ENCODE measurements at regions not wholly inside any gene's neighbourhood (a gene's known extent, or its start where the extent isn't known, plus 50 kb on each side); places are given as distances from the start of the nearest gene placed in this dataset.
"Not testable (repeated sequence)": the region's sequence is repeated elsewhere in the genome, so short reads cannot be mapped to it uniquely, and the experiment has no call there.

GRCh38 chr12:25311506-25311905, 60.8 kb upstream of the KRAS start:
- H3K4me3 Mint-ChIP-seq (ENCODE audit: unreplicated experiment) = no peak overlapping the region
- no peak for DNase-seq (ENCODE audit: low spot score)
- H3K27ac Mint-ChIP-seq (ENCODE audit: unreplicated experiment) = no peak overlapping the region
- H3K9me3 Mint-ChIP-seq (ENCODE audit: unreplicated experiment) = no peaks in the 10 kb centered on the region
- no peak for TF ChIP-seq CTCF (IDR thresholded peaks at IDR 0.05; ENCODE audit: unreplicated experiment)
- H3K36me3 Mint-ChIP-seq (ENCODE audit: low read depth, unreplicated experiment) = no peaks in the 10 kb centered on the region
- H3K4me1 Mint-ChIP-seq (ENCODE audit: unreplicated experiment) = no peaks in the 10 kb centered on the region
- no peaks in the 10 kb centered on the region for H3K27me3 Mint-ChIP-seq (ENCODE audit: unreplicated experiment)

- H3K36me3 Mint-ChIP-seq (ENCODE audit: low read depth, unreplicated experiment); H3K27me3 Mint-ChIP-seq (ENCODE audit: unreplicated experiment); H3K4me3 Mint-ChIP-seq (ENCODE audit: unreplicated experiment); H3K4me1 Mint-ChIP-seq (ENCODE audit: unreplicated experiment); H3K9me3 Mint-ChIP-seq (ENCODE audit: unreplicated experiment); H3K27ac Mint-ChIP-seq (ENCODE audit: unreplicated experiment); DNase-seq (ENCODE audit: low spot score): not testable (repeated sequence)
Measured at GRCh38 chr12:25310071-25310470, 59.3 kb upstream of the KRAS start.

- H3K4me3 Mint-ChIP-seq (ENCODE audit: unreplicated experiment) = no peak overlapping the region
- DNase-seq (ENCODE audit: low spot score) = no peak
- no peak for TF ChIP-seq CTCF (IDR thresholded peaks at IDR 0.05; ENCODE audit: unreplicated experiment)
- H3K9me3 Mint-ChIP-seq (ENCODE audit: unreplicated experiment) = no peaks in the 10 kb centered on the region
- H3K36me3 Mint-ChIP-seq (ENCODE audit: low read depth, unreplicated experiment) = no peaks in the 10 kb centered on the region
- no peaks in the 10 kb centered on the region for H3K27me3 Mint-ChIP-seq (ENCODE audit: unreplicated experiment)
- H3K27ac Mint-ChIP-seq (ENCODE audit: unreplicated experiment) = no peak overlapping the region
- H3K4me1 Mint-ChIP-seq (ENCODE audit: unreplicated experiment) = no peaks in the 10 kb centered on the region
Measured at GRCh38 chr12:25308756-25309155, 58.0 kb upstream of the KRAS start.

GRCh38 chr12:25307818-25308217, 57.1 kb upstream of the KRAS start:
- no peak for TF ChIP-seq CTCF (IDR thresholded peaks at IDR 0.05; ENCODE audit: unreplicated experiment)
- DNase-seq (ENCODE audit: low spot score) = no peak
- H3K36me3 Mint-ChIP-seq (ENCODE audit: low read depth, unreplicated experiment) = no peaks in the 10 kb centered on the region
- no peak overlapping the region for H3K4me3 Mint-ChIP-seq (ENCODE audit: unreplicated experiment)
- H3K27ac Mint-ChIP-seq (ENCODE audit: unreplicated experiment) = no peak overlapping the region
- H3K4me1 Mint-ChIP-seq (ENCODE audit: unreplicated experiment) = no peaks in the 10 kb centered on the region
- H3K9me3 Mint-ChIP-seq (ENCODE audit: unreplicated experiment) = no peaks in the 10 kb centered on the region
- no peaks in the 10 kb centered on the region for H3K27me3 Mint-ChIP-seq (ENCODE audit: unreplicated experiment)

- TF ChIP-seq CTCF (IDR thresholded peaks at IDR 0.05; ENCODE audit: unreplicated experiment) = no peak
- Mint-ChIP-seq H3K27ac (ENCODE audit: unreplicated experiment) (no peak overlapping the region), H3K4me1 (ENCODE audit: unreplicated experiment) (no peaks in the 10 kb centered on the region), H3K9me3 (ENCODE audit: unreplicated experiment) (no peaks in the 10 kb centered on the region), H3K36me3 (ENCODE audit: low read depth, unreplicated experiment) (no peaks in the 10 kb centered on the region), H3K4me3 (ENCODE audit: unreplicated experiment) (no peak overlapping the region), H3K27me3 (ENCODE audit: unreplicated experiment) (no peaks in the 10 kb centered on the region)
- no peak for DNase-seq (ENCODE audit: low spot score)
Measured at GRCh38 chr12:25301798-25302197, 51.1 kb upstream of the KRAS start.
